HG02571 (cell line): ENCODE measurements at regions not wholly inside any gene's neighbourhood (a gene's known extent, or its start where the extent isn't known, plus 50 kb on each side); places are given as distances from the start of the nearest gene placed in this dataset.
A peak's percentile ranks its signal among the peaks of the same experiment; 100 is the strongest.
"Not testable (repeated sequence)": the region's sequence is repeated elsewhere in the genome, so short reads cannot be mapped to it uniquely, and the experiment has no call there.

Source experiments
- ATAC-seq: cut with Tn5 transposase; IDR thresholded peaks from one replicate; pipeline ENCODE4 v1.9.1; 2021; ENCODE audit warnings: mild to moderate bottlenecking, moderate library complexity; ENCODE audit not compliant: unreplicated experiment

DNA sequence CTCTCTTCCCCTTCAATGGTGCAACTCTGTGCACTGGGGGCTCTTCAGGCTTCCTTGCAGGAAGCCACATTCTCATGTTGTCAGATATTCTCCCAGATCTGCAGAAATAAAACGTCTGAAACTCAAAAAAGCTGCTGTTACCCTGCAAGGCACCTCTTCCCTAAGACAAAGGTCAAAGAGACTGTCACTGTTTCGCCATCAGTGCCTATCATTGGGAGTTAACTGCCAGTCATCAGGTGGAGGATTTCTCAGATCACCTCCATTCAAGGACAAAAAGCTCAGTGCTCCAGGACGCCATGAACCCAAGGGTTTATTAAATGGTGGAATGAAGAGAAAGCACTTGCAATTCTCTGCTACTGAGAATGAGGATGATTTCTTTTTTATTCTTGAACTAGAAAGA, 144.6 kb upstream of the PALS2 start:
- no peak for ATAC-seq

- ATAC-seq: no peak
Measured at GRCh38 chr7:24432677-24433076, 140.6 kb upstream of the PALS2 start.

GRCh38 chr7:24434972-24435371, 138.3 kb upstream of the PALS2 start:
- no peak for ATAC-seq

- no peak for ATAC-seq
Measured at GRCh38 chr7:24436131-24436920, 136.9 kb upstream of the PALS2 start.

DNA sequence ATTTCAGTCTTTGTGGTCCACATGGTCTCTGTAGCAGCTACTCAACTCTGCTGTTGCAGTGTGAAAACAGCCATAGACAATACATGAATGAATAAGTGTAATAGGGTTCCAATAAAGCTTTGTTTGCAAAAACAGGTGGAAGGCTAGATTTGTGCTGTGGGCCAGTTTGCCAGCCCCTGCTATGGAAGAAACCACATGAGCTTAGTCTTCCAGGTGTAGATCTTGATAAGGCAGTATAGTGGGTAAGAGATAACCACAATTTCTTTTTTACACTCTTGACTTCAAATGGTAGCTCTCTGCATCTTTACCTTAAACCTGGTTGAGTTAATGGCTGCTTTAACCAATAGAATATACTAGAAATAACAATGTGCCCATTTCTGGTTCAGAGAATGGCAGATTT, 135.0 kb upstream of the PALS2 start:
- ATAC-seq: no peak

DNA sequence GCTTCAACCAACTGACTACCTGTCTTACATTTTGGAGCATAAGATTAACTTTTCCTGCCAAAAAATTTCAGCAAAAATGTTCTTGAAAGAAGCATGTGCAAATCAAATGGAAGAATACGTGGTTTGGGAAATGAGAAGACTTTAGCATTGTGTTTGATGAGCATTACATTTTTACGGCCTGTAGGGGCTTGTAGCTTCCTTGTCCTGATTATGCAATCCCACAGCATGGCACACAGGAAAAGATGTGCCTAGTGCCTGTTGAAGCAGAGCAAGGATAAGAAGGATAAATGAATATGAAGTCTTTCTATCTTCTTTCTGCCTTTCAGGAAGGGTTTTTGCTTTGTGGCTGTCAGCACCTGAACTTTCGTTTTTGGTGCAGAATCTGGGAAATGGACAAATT, 134.1 kb upstream of the PALS2 start:
- ATAC-seq: not testable (repeated sequence)

DNA sequence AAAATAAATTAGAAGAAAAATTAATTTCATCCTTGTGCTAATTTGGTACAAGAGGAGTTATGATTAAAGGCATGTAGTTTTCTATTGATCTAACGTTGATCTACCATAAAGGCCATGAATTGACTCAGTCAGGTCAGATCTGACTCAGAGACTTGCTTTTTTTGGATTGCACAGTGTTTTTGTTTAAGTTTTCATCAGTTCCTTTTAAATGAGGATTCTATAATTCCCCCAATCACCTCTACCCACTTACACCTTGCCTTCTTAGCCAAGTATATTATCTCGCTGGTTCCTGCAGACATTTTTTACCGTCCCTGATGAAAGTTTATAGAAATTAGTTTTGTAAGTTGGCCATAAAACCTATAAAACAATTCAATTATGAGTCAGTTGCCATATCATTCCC, 132.4 kb upstream of the PALS2 start:
- no peak for ATAC-seq

GRCh38 chr7:24441314-24442027, 131.8 kb upstream of the PALS2 start:
- peak; percentile 58 for ATAC-seq

DNA sequence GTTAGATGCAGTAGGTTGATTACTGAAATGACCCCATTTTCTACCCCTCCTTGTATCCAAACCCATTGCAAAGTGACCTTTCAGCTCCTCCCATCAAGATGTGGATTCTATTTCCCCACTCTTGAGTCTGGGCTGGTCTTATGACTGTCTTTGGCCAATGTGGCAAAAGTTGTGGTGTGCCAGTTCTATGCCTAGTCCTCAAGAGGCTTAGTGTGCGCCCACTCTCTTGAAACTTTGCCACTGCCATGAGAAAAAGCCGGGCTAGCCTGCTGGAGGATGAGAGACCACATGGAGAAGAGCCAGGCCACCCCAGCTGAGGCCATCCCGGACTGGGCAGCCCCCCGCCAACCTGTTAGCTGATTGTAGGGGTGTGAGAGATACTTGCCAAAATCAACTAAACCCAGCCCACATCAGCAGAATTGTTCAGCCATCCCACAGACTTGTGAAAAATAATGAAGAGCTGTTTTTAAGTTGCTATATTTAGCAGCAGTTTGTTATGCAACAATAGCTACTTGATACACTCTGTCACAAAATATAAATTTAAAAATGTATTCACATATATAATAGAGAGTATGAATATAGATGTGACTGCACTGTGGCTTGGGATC, 131.0 kb upstream of the PALS2 start:
- no peak for ATAC-seq

- ATAC-seq: no peak
Measured at GRCh38 chr7:24444666-24445440, 128.4 kb upstream of the PALS2 start.

DNA sequence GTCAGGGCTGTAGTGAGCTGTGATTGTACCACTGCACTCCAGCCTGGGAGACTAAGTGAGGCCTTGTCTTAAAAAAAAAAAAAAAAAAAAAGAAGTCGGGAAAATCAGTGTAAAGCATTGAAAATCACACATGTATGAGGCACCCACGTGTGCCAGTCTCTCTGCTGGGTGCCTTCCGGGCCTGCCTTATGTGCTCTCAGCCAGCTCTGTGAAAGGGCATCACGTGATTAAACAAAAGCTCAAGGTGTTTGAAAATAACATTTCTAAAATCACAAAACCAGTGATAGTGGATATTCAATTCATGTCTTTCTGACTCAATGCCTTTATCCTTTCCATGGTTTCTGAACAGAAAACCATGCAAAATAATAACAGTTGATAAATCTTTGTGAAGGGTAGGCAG, 125.2 kb upstream of the PALS2 start:
- ATAC-seq: no peak

- not testable (repeated sequence) for ATAC-seq
Measured at GRCh38 chr7:24449416-24449815, 123.8 kb upstream of the PALS2 start.

DNA sequence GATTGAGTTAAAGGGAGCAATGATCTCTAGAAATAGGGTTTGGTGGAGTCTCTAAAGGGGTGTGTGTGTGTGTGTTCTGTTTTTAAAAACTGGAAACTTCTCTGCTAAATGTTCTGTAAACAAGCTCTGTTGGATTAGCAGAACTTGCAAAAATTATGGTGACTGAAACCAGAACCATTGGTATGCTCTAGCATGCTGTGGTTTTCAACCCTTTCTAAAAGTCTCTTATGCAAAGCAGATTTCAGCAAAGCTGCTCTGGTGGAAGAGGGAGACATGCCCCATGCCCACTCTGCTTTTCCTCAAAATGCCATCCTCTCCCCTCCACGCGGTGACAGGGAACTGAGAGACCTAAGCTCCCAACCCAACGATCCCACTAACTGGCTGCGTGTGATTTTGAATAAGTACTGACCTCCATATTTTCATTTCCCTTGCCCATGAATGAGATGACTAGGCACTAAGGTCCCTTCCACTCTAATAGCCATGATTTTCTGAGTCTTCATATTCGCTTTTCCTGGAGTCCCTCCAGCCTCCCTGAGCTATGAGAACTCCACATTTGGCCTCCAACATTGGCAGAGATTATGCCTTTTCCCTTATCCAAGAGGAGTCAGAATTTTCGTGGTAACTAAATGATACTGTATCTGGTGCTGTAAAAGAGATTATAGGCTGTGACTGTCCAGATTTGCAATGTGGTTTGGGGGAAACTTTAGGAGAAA, 117.3 kb upstream of the PALS2 start:
- ATAC-seq: peak; percentile 80

- no peak for ATAC-seq
Measured at GRCh38 chr7:24456526-24457218, 116.6 kb upstream of the PALS2 start.

DNA sequence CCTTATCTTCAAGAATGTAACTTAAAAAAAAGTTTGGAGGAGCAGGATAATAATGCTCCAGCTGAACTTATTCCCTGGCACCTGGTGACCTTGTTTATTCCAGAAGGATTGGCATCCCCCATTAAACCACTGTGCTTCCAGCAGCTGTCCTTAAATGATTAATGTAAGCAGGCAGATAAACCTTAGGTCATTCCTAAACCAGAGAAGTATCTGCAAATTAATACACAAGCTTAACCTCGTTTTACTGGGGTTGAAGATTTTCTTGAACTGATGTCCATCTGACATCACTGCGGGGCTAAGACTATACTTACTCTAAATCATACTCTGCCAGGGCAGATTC, 116.1 kb upstream of the PALS2 start:
- ATAC-seq: no peak

DNA sequence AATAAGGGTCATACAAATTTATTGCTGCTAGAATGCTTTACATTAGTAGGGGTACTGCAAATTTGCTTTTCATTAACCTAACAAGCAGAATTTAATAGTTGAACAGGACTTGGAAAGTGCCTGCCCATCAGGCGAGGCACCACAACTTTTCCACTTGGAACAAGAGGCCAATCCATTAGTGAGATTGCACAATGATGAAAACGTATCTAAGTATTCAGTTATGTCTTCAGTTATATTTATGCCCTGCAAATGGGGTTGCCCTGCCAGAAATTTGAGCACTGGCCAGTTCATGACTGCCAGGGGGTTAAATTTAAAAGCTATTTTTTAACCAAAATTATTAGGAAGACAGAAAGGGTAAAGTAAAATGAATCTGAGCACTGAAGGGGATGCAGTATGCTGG, 111.1 kb upstream of the PALS2 start:
- no peak for ATAC-seq

DNA sequence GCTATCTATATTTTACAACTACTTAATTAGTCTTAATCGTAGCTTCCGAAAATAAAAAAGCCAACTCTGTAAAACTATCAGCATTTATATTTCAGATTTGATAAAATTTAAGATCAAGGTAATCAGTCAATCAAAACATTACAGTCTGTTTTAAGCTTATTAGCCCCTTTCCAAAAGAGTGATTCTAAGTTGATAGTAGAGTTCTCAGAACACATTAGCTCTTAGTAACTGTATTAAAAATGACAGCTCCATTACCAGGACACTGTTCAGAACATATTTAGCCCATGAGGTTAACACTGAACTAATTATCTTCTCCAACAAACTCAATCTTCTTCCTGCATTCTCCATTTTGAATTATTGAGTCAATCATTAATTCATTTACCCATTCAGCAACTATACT, 110.3 kb upstream of the PALS2 start:
- no peak for ATAC-seq

DNA sequence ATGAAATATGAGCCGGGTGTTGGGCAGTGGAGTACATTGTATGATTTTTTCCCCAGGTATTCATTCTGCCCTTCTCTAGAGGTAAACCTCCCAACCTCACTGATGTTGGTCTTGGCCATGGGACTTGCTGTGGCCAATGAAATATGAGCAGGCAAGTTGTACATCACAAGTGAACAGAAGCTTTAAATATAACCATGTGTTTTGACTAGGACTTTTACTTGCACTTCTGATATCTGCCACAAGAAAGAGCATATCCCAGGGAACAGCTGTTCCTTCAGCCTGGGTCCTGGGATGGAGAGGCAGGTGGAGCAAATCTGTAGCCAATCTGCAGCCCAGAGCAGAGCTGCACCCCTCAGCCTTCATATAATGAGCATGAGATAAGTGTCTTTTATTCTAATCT, 109.8 kb upstream of the PALS2 start:
- no peak for ATAC-seq

- no peak for ATAC-seq
Measured at GRCh38 chr7:24464861-24465260, 108.4 kb upstream of the PALS2 start.

DNA sequence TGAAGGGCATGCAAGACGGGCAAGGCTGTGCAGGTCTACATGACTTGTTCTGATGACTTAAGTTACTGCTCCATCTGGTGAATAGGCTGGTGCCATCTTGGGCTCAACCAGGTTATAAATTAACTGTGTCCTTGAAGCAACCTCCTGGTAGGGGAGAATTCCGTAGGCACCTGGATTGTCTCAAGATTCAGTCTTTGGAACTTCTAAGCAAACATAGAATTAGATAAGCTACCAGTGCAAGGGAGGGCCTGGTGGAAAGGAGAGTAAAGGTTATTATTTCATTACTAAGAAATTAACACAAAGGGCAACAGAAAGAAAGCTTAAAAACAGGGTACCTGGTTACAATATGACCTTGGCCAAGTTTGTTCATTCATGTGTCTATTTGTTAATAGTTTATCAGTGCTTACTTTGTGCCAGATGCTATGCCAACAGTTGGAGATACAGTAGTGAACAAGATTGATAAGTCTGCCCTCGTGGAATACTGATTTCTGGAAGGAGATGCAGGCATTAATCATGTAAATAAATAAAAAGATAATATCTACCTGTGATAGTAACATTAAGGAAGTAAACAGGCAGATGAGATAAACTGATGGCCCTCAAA, 107.0 kb upstream of the PALS2 start:
- no peak for ATAC-seq
